Activated T-cell treated with anti-CD3 and anti-CD28 coated beads, Interleukin-2, amount 50 U/mL, for 72 hours (primary cell): ENCODE measurements at regions not wholly inside any gene's neighbourhood (a gene's known extent, or its start where the extent isn't known, plus 50 kb on each side); places are given as distances from the start of the nearest gene placed in this dataset.
"Not testable (repeated sequence)": the region's sequence is repeated elsewhere in the genome, so short reads cannot be mapped to it uniquely, and the experiment has no call there.

ENCODE experiments used
- ATAC-seq, 2 donors: fragments of 150-1000 bp; cut with Tn5 transposase; replicated peaks in 1 of 2; 2 replicates each; pipeline ENCODE4 v1.10.0; 2021; ENCODE audit warnings: moderate library complexity in 2 of 2, mild to moderate bottlenecking in 1 of 2
- DNase-seq, 2 donors: peaks; one replicate each; pipeline ENCODE4 v3.0.0; 2021 to 2022; ENCODE audit warnings: mixed read lengths in 1 of 2
- H3K27ac Mint-ChIP-seq: one replicate; pipeline ENCODE4 v1.8.0; 2022; ENCODE audit warnings: mild to moderate bottlenecking, moderate library complexity, mixed read lengths
- H3K27me3 Mint-ChIP-seq: one replicate; pipeline ENCODE4 v1.8.0; 2022; ENCODE audit warnings: low read depth, mixed read lengths
- H3K36me3 Mint-ChIP-seq, 2 donors: one replicate each; pipeline ENCODE4 v1.8.0; 2022; ENCODE audit warnings: mixed read lengths in 2 of 2, mild to moderate bottlenecking in 1 of 2; ENCODE audit not compliant: insufficient read depth in 2 of 2
- H3K4me1 Mint-ChIP-seq: one replicate; pipeline ENCODE4 v1.8.0; 2022; ENCODE audit warnings: low read depth, mixed read lengths
- H3K4me3 Mint-ChIP-seq, 2 donors: one replicate each; pipeline ENCODE4 v1.8.0; 2022; ENCODE audit warnings: mild to moderate bottlenecking in 2 of 2, mixed read lengths in 2 of 2, moderate library complexity in 2 of 2
- H3K9me3 Mint-ChIP-seq, 2 donors: one replicate each; pipeline ENCODE4 v1.8.0; 2022; ENCODE audit warnings: mixed read lengths in 2 of 2

- not testable (repeated sequence) for ATAC-seq, H3K4me1 Mint-ChIP-seq, H3K9me3 Mint-ChIP-seq
Measured at GRCh38 chr3:191658781-191659419, 197.9 kb downstream of the PYDC2 start.

GRCh38 chr3:191662150-191662549, 201.2 kb downstream of the PYDC2 start:
- not testable (repeated sequence) for H3K27ac Mint-ChIP-seq, H3K4me3 Mint-ChIP-seq, H3K36me3 Mint-ChIP-seq, ATAC-seq, H3K27me3 Mint-ChIP-seq, DNase-seq, H3K4me1 Mint-ChIP-seq, H3K9me3 Mint-ChIP-seq

More at GRCh38 chr3:191658781-191659419, 197.9 kb downstream of the PYDC2 start:
- DNase-seq, H3K36me3 Mint-ChIP-seq, H3K27ac Mint-ChIP-seq, H3K27me3 Mint-ChIP-seq, H3K4me3 Mint-ChIP-seq: not testable (repeated sequence)

GRCh38 chr3:191680989-191681597, 220.1 kb downstream of the PYDC2 start:
- Mint-ChIP-seq H3K27ac (no peak overlapping the region), H3K4me1 (no peaks in the 10 kb centered on the region), H3K27me3 (no peaks in the 10 kb centered on the region), H3K9me3 (peaks cover 0 to 4% of the 10 kb centered on the region in 2 donors), H3K4me3 (no peak overlapping the region), H3K36me3 (no peaks in the 10 kb centered on the region)
- no peak for DNase-seq
- ATAC-seq = no peak

DNA sequence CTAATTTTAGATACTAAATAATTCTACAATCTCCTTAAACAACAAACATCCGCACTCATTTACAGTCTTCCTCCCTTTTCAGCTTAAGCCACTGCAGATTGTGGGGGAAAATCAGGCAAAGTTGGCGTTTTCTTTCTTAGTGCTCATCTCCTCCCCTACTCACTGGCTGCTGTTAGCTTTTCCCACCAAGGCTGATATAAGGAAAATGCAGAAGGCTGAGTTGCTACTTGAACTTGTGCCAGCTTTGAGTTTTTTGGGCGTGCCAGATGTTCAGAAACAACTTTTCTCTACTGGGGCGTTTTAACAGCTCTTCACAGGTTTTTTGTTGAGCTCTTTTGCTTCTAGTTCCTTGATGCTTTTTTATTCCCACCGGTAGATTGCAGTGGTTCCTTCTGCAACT, 222.0 kb downstream of the PYDC2 start:
- Mint-ChIP-seq H3K9me3 (peaks cover 0 to 4% of the 10 kb centered on the region in 2 donors), H3K27me3 (no peaks in the 10 kb centered on the region), H3K36me3 (no peaks in the 10 kb centered on the region), H3K27ac (no peak overlapping the region), H3K4me3 (no peak overlapping the region), H3K4me1 (no peaks in the 10 kb centered on the region)
- no peak for ATAC-seq
- DNase-seq = no peak

DNA sequence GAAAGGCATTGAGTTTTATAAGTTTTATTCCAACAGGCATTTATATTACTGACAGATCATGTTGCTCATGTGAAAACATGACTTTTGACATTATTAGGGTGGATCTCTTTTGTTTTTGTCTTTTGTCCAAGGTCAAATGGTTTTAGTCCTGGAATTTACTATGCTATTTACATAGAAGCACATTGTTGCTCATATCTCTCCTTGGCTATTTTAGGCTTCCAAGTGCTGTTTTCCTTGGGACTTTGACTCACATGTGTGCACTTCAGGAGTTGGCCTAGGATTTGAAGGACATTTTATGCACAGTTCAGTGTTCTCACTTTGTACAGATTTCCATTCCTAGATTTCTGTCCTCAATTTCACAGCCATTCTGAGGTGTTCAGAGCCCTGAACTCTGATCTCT, 225.7 kb downstream of the PYDC2 start:
- Mint-ChIP-seq H3K4me3 (no peak overlapping the region), H3K4me1 (no peaks in the 10 kb centered on the region), H3K9me3 (peaks cover 3 to 4% of the 10 kb centered on the region in 2 donors), H3K27me3 (no peaks in the 10 kb centered on the region), H3K36me3 (no peaks in the 10 kb centered on the region), H3K27ac (no peak overlapping the region)
- no peak for DNase-seq
- no peak for ATAC-seq

GRCh38 chr3:191688756-191689433, 227.9 kb downstream of the PYDC2 start:
- peaks cover 3 to 5% of the 10 kb centered on the region in 2 donors for H3K9me3 Mint-ChIP-seq
- H3K4me3 Mint-ChIP-seq = no peak overlapping the region
- no peak overlapping the region for H3K27ac Mint-ChIP-seq
- H3K4me1 Mint-ChIP-seq = no peaks in the 10 kb centered on the region
- DNase-seq (no peak), ATAC-seq (no peak)
- no peaks in the 10 kb centered on the region for H3K36me3 Mint-ChIP-seq
- no peaks in the 10 kb centered on the region for H3K27me3 Mint-ChIP-seq

GRCh38 chr3:191691184-191691583, 230.2 kb downstream of the PYDC2 start:
- H3K4me3 Mint-ChIP-seq, H3K27me3 Mint-ChIP-seq, H3K36me3 Mint-ChIP-seq, H3K9me3 Mint-ChIP-seq, H3K4me1 Mint-ChIP-seq, H3K27ac Mint-ChIP-seq, ATAC-seq, DNase-seq: not testable (repeated sequence)

GRCh38 chr3:191695131-191695814, 234.3 kb downstream of the PYDC2 start:
- Mint-ChIP-seq H3K4me3 (no peak overlapping the region), H3K9me3 (peaks cover 0 to 3% of the 10 kb centered on the region in 2 donors), H3K4me1 (no peaks in the 10 kb centered on the region), H3K27me3 (no peaks in the 10 kb centered on the region), H3K27ac (no peak overlapping the region), H3K36me3 (no peaks in the 10 kb centered on the region)
- ATAC-seq (no peak), DNase-seq (no peak)

DNA sequence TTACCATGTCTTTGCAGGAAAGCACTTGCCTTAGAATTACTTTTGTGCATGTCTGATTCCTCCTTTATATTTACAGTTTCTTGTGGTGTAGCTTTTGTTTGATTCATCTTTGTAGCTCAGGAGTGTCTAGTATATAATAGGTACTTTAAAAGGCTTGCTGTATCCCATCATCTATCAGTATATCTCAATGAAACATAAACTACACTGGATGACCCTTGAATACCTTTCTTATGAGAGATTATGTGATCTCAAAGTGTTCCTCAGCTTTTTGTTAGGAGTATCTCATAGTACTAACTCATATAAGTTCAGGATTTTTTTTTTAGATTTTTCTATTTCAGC, 234.8 kb downstream of the PYDC2 start:
- peaks cover 0 to 5% of the 10 kb centered on the region in 2 donors for H3K9me3 Mint-ChIP-seq
- no peak overlapping the region for H3K27ac Mint-ChIP-seq
- DNase-seq (no peak), ATAC-seq (no peak)
- H3K36me3 Mint-ChIP-seq = no peaks in the 10 kb centered on the region
- H3K4me3 Mint-ChIP-seq = no peak overlapping the region
- no peaks in the 10 kb centered on the region for H3K4me1 Mint-ChIP-seq
- no peaks in the 10 kb centered on the region for H3K27me3 Mint-ChIP-seq

- DNase-seq (no peak), ATAC-seq (no peak)
- Mint-ChIP-seq H3K9me3 (peaks cover 0 to 3% of the 10 kb centered on the region in 2 donors), H3K27me3 (no peaks in the 10 kb centered on the region), H3K36me3 (no peaks in the 10 kb centered on the region), H3K27ac (no peak overlapping the region), H3K4me1 (no peaks in the 10 kb centered on the region), H3K4me3 (no peak overlapping the region)
Measured at GRCh38 chr3:191696348-191696747, 235.4 kb downstream of the PYDC2 start.

DNA sequence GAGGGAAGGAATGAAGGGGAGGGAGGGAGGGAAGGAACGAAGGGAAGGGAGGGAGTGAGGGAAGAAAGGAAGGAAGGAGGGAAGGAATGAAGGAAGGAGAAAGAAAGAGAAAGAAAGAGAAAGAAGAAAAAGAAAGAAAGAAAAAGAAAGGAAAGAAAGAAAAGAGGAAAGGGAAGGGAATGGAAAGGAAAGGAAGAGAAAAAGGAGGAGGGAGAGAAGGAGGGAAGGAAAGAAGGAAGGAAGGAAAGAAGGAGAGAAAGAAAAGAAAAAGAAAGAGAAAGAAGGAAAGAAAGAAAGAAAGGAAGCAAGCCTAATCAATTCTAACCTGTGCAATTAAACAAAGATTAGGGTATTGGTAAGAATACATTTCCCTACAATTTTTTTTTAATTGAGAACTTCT, 238.6 kb downstream of the PYDC2 start:
- Mint-ChIP-seq H3K27me3 (no peaks in the 10 kb centered on the region), H3K4me1 (no peaks in the 10 kb centered on the region), H3K36me3 (no peaks in the 10 kb centered on the region), H3K27ac (no peak overlapping the region), H3K9me3 (peaks cover 2 to 7% of the 10 kb centered on the region in 2 donors), H3K4me3 (no peak overlapping the region)
- no peak for ATAC-seq
- no peak for DNase-seq

DNA sequence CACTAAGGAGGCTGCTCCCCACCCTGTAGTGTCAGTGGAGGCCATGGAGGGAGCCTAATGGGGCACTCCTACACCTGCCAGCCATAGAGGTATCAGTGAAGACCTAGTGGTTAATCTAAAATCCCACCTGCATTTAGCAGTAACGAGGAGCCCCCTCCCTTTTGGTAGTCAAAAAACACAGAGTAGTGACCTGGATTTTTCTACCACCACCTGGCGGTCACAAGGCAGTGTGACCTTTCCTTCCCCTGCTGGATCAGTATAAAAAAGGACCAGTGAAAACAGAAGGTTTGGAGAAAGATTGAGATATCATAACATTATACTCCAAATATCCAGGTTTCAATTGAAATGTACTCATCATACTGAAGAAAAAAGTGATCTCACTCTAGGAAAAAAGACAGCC, 241.2 kb downstream of the PYDC2 start:
- no peak for DNase-seq
- no peaks in the 10 kb centered on the region for H3K36me3 Mint-ChIP-seq

GRCh38 chr3:191707817-191708216, 246.9 kb downstream of the PYDC2 start:
- peaks cover 6 to 7% of the 10 kb centered on the region in 2 donors for H3K9me3 Mint-ChIP-seq
- DNase-seq (no peak), ATAC-seq (no peak)
- H3K4me1 Mint-ChIP-seq = no peaks in the 10 kb centered on the region
- H3K36me3 Mint-ChIP-seq = peaks cover 2 to 3% of the 10 kb centered on the region in 2 donors
- H3K27me3 Mint-ChIP-seq = no peaks in the 10 kb centered on the region
- H3K27ac Mint-ChIP-seq = no peak overlapping the region
- H3K4me3 Mint-ChIP-seq = no peak overlapping the region

More for the DNA sequence above, 241.2 kb downstream of the PYDC2 start:
- no peak overlapping the region for H3K4me3 Mint-ChIP-seq
- H3K27ac Mint-ChIP-seq = no peak overlapping the region
- no peaks in the 10 kb centered on the region for H3K27me3 Mint-ChIP-seq
- ATAC-seq = no peak
- no peaks in the 10 kb centered on the region for H3K4me1 Mint-ChIP-seq
- peaks cover 5 to 8% of the 10 kb centered on the region in 2 donors for H3K9me3 Mint-ChIP-seq
